ENCODE measurements at regions not wholly inside any gene's neighbourhood (a gene's known extent, or its start where the extent isn't known, plus 50 kb on each side); places are given as distances from the start of the nearest gene placed in this dataset.

DNA sequence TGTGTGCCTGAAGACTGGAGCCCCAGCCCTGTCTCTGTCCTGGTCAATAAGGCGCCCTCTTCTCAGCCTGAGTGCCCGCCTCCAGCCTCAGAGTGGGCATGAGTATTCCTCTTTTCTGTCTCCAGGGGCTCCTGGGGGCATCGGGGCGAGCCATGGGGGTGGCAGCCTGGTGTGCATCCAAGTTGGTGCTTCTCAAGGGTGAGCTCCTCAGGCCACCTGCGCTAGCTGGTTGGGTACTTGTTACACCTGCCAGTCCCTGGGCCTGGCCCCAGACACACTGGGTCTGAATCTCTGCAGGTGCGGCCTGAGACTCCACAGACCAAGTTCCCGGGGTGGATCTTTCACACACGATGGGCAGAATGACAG, 168.6 kb upstream of the B3GAT1 start:
- TF ChIP-seq EZH2 (IDR thresholded peaks at IDR 0.05; ENCODE audit: borderline replicate concordance, low read length), result no peak
- TF ChIP-seq, protein P1, sequence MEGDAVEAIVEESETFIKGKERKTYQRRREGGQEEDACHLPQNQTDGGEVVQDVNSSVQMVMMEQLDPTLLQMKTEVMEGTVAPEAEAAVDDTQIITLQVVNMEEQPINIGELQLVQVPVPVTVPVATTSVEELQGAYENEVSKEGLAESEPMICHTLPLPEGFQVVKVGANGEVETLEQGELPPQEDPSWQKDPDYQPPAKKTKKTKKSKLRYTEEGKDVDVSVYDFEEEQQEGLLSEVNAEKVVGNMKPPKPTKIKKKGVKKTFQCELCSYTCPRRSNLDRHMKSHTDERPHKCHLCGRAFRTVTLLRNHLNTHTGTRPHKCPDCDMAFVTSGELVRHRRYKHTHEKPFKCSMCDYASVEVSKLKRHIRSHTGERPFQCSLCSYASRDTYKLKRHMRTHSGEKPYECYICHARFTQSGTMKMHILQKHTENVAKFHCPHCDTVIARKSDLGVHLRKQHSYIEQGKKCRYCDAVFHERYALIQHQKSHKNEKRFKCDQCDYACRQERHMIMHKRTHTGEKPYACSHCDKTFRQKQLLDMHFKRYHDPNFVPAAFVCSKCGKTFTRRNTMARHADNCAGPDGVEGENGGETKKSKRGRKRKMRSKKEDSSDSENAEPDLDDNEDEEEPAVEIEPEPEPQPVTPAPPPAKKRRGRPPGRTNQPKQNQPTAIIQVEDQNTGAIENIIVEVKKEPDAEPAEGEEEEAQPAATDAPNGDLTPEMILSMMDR (IDR thresholded peaks at IDR 0.05; ENCODE audit: low read length), result no peak
- no peaks in the 10 kb centered on the region for H3K9me2 ChIP-seq (ENCODE audit: low read depth, low read length)
- H2AFZ ChIP-seq (ENCODE audit: low read length), result no peak overlapping the region
- H3K27ac ChIP-seq (ENCODE audit: low read depth, low read length, poor library complexity, severe bottlenecking), result no peak overlapping the region
- no peak overlapping the region for H3K9ac ChIP-seq (ENCODE audit: low read length)
- no peaks in the 10 kb centered on the region for H3K79me2 ChIP-seq (ENCODE audit: insufficient read depth, low read length)
- H3K4me2 ChIP-seq (ENCODE audit: low read length), result no peak overlapping the region
- no peaks in the 10 kb centered on the region for H3K4me1 ChIP-seq (ENCODE audit: insufficient read depth, low read length, severe bottlenecking)
- no peaks in the 10 kb centered on the region for H3F3A ChIP-seq (ENCODE audit: insufficient read depth, low read length)
- H3K4me3 ChIP-seq (ENCODE audit: low read depth, low read length, poor library complexity, severe bottlenecking), result no peak overlapping the region
- H3K27me3 ChIP-seq (ENCODE audit: insufficient read depth, low read length), result no peaks in the 10 kb centered on the region
- no peaks in the 10 kb centered on the region for H3K36me3 ChIP-seq (ENCODE audit: insufficient read depth, low read length)
- no peaks in the 10 kb centered on the region for H4K20me1 ChIP-seq (ENCODE audit: insufficient read depth, low read length)
- H3K9me3 ChIP-seq (ENCODE audit: low read length), result no peaks in the 10 kb centered on the region

DNA sequence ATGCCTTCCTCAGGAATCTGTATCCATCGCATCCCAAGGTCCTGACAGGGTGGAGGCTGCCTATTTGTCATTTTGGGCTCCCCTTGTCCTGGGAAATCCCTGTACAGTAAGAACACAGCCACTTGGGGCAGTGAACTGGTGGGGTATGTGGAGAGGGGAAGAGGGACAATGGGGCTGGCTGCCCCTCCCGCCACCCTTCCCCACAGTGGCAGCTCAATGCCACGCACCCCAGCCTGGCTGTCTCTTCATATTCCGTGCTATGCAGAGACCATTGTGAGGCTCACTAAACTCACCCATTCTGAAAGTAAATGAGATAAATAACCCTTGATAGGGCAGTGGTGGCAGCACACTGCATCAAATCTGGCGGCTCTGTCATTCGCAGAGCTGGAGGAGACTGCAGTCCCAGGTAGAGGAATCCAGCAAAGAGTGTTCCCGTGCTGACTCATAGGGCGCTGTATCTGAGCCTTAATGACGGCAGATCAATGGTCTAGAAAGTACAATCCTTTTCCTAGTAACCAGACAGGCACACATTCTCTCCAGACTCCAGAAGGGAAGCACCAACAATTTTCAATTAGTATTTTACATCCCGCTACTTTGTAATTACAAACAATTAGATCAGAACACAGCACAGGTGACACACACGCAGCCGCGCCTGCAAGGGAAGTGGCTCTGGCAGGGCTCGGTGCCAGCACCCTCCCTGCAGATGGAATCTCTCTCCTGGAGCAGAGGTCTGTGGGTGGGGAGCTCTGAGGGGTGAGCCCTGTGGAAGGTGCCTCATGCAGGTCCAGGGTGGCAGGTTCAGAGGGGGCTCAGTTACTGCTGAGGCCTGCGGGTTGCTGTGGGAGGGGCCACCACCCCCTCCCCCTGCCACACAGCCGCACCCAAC, 167.9 kb upstream of the B3GAT1 start:
- H3K36me3 ChIP-seq (ENCODE audit: insufficient read depth, low read length), result no peaks in the 10 kb centered on the region
- H3K79me2 ChIP-seq (ENCODE audit: insufficient read depth, low read length), result no peaks in the 10 kb centered on the region
- no peaks in the 10 kb centered on the region for H3K9me2 ChIP-seq (ENCODE audit: low read depth, low read length)
- no peaks in the 10 kb centered on the region for H4K20me1 ChIP-seq (ENCODE audit: insufficient read depth, low read length)
- no peaks in the 10 kb centered on the region for H3F3A ChIP-seq (ENCODE audit: insufficient read depth, low read length)
- H3K4me3 ChIP-seq (ENCODE audit: low read depth, low read length, poor library complexity, severe bottlenecking), result no peak overlapping the region
- TF ChIP-seq, protein P1 (IDR thresholded peaks at IDR 0.05; ENCODE audit: low read length), result no peak
- TF ChIP-seq EZH2 (IDR thresholded peaks at IDR 0.05; ENCODE audit: borderline replicate concordance, low read length), result no peak
- no peak overlapping the region for H3K9ac ChIP-seq (ENCODE audit: low read length)
- no peaks in the 10 kb centered on the region for H3K27me3 ChIP-seq (ENCODE audit: insufficient read depth, low read length)
- H3K27ac ChIP-seq (ENCODE audit: low read depth, low read length, poor library complexity, severe bottlenecking), result no peak overlapping the region
- no peaks in the 10 kb centered on the region for H3K4me1 ChIP-seq (ENCODE audit: insufficient read depth, low read length, severe bottlenecking)
- no peaks in the 10 kb centered on the region for H3K9me3 ChIP-seq (ENCODE audit: low read length)
- H3K4me2 ChIP-seq (ENCODE audit: low read length), result no peak overlapping the region
- no peak overlapping the region for H2AFZ ChIP-seq (ENCODE audit: low read length)

DNA sequence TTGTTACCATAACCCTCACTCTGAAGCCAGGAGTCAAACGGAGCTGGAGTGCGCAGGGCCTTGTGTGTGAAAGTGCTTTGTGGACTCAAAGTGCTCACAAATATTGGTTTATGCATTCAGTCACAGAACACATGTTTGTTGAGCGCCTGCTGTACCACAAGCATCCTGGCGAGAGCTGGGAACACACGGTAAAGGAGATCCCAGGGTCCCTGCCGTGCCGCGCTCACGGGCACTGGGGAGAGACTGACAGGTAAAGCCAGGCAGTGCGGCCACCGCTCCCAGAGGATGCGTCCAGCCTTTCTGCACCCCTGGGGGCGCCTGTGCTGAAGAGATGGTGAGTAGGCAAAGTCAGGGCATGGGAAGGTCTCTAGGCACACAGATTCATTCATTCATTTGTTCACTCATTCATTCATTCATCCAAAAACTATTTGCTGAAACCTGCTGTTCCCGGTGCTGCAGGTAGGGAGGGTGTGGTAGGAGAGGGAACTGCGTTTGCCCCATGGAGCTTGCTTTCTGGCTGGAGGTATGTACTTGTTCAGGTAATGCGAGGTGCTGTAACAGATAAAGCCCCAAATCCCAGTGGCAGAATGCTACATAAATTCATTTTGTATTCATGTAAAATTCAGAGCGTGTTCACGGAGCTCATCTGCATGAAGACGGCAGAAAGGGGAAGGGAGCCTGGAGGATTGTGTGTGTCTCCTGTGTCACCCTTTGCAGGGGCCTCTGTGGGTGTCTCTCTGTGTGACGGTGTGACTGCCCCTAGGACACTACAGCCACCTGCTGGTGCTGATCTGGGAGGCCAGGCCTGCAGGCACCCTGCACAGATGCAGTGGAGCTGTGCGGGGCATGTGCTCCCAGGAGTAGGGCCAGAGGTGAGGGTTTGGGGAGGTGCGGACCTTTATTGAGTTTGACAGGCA, 167.0 kb upstream of the B3GAT1 start:
- H3K36me3 ChIP-seq (ENCODE audit: insufficient read depth, low read length), result no peaks in the 10 kb centered on the region
- H3K4me1 ChIP-seq (ENCODE audit: insufficient read depth, low read length, severe bottlenecking), result no peaks in the 10 kb centered on the region
- H3K79me2 ChIP-seq (ENCODE audit: insufficient read depth, low read length), result no peaks in the 10 kb centered on the region
- H2AFZ ChIP-seq (ENCODE audit: low read length), result no peak overlapping the region
- no peaks in the 10 kb centered on the region for H3K9me2 ChIP-seq (ENCODE audit: low read depth, low read length)
- no peaks in the 10 kb centered on the region for H3K9me3 ChIP-seq (ENCODE audit: low read length)
- H3K4me3 ChIP-seq (ENCODE audit: low read depth, low read length, poor library complexity, severe bottlenecking), result no peak overlapping the region
- TF ChIP-seq EZH2 (IDR thresholded peaks at IDR 0.05; ENCODE audit: borderline replicate concordance, low read length), result no peak
- TF ChIP-seq, protein P1 (IDR thresholded peaks at IDR 0.05; ENCODE audit: low read length), result no peak
- no peaks in the 10 kb centered on the region for H3K27me3 ChIP-seq (ENCODE audit: insufficient read depth, low read length)
- no peaks in the 10 kb centered on the region for H3F3A ChIP-seq (ENCODE audit: insufficient read depth, low read length)
- no peak overlapping the region for H3K4me2 ChIP-seq (ENCODE audit: low read length)
- no peaks in the 10 kb centered on the region for H4K20me1 ChIP-seq (ENCODE audit: insufficient read depth, low read length)
- no peak overlapping the region for H3K9ac ChIP-seq (ENCODE audit: low read length)
- no peak overlapping the region for H3K27ac ChIP-seq (ENCODE audit: low read depth, low read length, poor library complexity, severe bottlenecking)

All from OCI-LY1 (cell line).